Astrocyte (in vitro differentiated cells and primary cell): ENCODE measurements at regions not wholly inside any gene's neighbourhood (a gene's known extent, or its start where the extent isn't known, plus 50 kb on each side); places are given as distances from the start of the nearest gene placed in this dataset.

ENCODE experiments used
- EZH2 ChIP-seq: IDR thresholded peaks from 2 replicates; pipeline ENCODE4 v1.6.1; 2012; ENCODE audit warnings: mild to moderate bottlenecking, low read length, inconsistent platforms; ENCODE audit not compliant: insufficient read depth
- TF ChIP-seq, protein P1 (sequence below): IDR thresholded peaks from 2 replicates; pipeline ENCODE4 v1.5.1; 2011; ENCODE audit warnings: low read depth, mild to moderate bottlenecking, inconsistent platforms, low read length, moderate library complexity; ENCODE audit not compliant: insufficient read depth

DNA sequence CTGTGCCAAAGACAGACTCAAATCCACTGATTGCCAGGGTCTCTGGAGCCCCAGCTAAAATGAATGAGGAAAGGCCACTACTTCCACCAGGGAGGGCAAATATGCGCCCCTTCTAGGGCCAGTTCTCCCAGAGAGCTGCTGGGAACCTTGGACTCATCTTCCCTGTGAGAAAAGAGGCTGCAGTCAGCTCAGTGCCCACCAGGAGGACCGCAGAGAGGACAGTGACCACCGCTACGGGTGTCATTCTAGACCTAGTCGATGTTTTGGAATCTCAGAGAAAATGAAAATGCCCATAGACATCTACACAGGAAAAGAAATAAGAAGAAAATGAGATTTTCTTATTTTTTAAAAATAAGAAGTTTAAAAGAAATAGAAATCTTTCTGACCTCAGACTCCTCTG, 235.1 kb downstream of the UQCRFS1 start:
- TF ChIP-seq, protein P1, sequence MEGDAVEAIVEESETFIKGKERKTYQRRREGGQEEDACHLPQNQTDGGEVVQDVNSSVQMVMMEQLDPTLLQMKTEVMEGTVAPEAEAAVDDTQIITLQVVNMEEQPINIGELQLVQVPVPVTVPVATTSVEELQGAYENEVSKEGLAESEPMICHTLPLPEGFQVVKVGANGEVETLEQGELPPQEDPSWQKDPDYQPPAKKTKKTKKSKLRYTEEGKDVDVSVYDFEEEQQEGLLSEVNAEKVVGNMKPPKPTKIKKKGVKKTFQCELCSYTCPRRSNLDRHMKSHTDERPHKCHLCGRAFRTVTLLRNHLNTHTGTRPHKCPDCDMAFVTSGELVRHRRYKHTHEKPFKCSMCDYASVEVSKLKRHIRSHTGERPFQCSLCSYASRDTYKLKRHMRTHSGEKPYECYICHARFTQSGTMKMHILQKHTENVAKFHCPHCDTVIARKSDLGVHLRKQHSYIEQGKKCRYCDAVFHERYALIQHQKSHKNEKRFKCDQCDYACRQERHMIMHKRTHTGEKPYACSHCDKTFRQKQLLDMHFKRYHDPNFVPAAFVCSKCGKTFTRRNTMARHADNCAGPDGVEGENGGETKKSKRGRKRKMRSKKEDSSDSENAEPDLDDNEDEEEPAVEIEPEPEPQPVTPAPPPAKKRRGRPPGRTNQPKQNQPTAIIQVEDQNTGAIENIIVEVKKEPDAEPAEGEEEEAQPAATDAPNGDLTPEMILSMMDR, result no peak
- no peak for TF ChIP-seq EZH2
